ENCODE measurements at regions not wholly inside any gene's neighbourhood (a gene's known extent, or its start where the extent isn't known, plus 50 kb on each side); places are given as distances from the start of the nearest gene placed in this dataset.

GRCh38 chr15:92706201-92706600 lies 50.6 kb upstream of the FAM174B start:
- no peak for TF ChIP-seq EP300 (IDR thresholded peaks at IDR 0.05; ENCODE audit: borderline replicate concordance in 1 of 2, control insufficient read depth in 1 of 2, low read depth in 2 of 2, low read length in 2 of 2)
- TF ChIP-seq PBX3 (IDR thresholded peaks at IDR 0.05; ENCODE audit: insufficient replicate concordance, low read depth, low read length): no peak
- no peak for TF ChIP-seq YY1 (IDR thresholded peaks at IDR 0.05; ENCODE audit: low read depth, low read length)
- no peak for TF ChIP-seq USF2 (IDR thresholded peaks at IDR 0.05; ENCODE audit: borderline replicate concordance, low read depth, low read length)
- TF ChIP-seq FOXM1 (IDR thresholded peaks at IDR 0.05; ENCODE audit: low read depth, low read length): no peak
- no peak for TF ChIP-seq CTCF (IDR thresholded peaks at IDR 0.05 in 2 of 3, conservative IDR thresholded peaks at IDR 0.05 in 1 of 3; ENCODE audit: control insufficient read depth in 2 of 3, extremely low read depth in 1 of 3, insufficient read depth in 1 of 3, low read depth in 3 of 3, low read length in 3 of 3)
- TF ChIP-seq STAT3 (IDR thresholded peaks at IDR 0.05; ENCODE audit: low read depth, low read length): no peak
- no peak for TF ChIP-seq POLR2AphosphoS5 (IDR thresholded peaks at IDR 0.05; ENCODE audit: low read length)
- no peak for TF ChIP-seq CREM (IDR thresholded peaks at IDR 0.05; ENCODE audit: low read depth)
- no peak for TF ChIP-seq MYC (IDR thresholded peaks at IDR 0.05; ENCODE audit: insufficient read depth, insufficient read length, insufficient replicate concordance, low read length, severe bottlenecking)
- TF ChIP-seq POLR2A (IDR thresholded peaks at IDR 0.05; ENCODE audit: low read depth, low read length): no peak
